Hepatocyte (in vitro differentiated cells): ENCODE measurements at regions not wholly inside any gene's neighbourhood (a gene's known extent, or its start where the extent isn't known, plus 50 kb on each side); places are given as distances from the start of the nearest gene placed in this dataset.

Source experiments
- DNase-seq: peaks from one replicate; pipeline ENCODE4 v3.0.0-alpha.2; 2016; ENCODE audit warnings: low spot score
- H2AFZ ChIP-seq: fragments of 200-600 bp; sonication (generic); 2 replicates; pipeline ENCODE4 v1.6.0; 2016; ENCODE audit warnings: antibody characterized with exemption, mild to moderate bottlenecking
- H3K27ac ChIP-seq: fragments of 200-600 bp; sonication (generic); 2 replicates; pipeline ENCODE4 v1.5.1; 2016; ENCODE audit warnings: mild to moderate bottlenecking
- H3K27me3 ChIP-seq: fragments of 200-600 bp; sonication (generic); 2 replicates; pipeline ENCODE4 v1.6.1; 2016
- H3K36me3 ChIP-seq: fragments of 200-600 bp; sonication (generic); replicated peaks from 2 replicates; pipeline ENCODE4 v1.5.1; 2016; ENCODE audit warnings: low read depth; ENCODE audit not compliant: insufficient read depth
- H3K4me1 ChIP-seq: fragments of 200-600 bp; sonication (generic); 2 replicates; pipeline ENCODE4 v1.5.1; 2016; ENCODE audit warnings: mild to moderate bottlenecking, moderate library complexity; ENCODE audit not compliant: insufficient read depth
- H3K4me2 ChIP-seq: fragments of 200-600 bp; sonication (generic); 2 replicates; pipeline ENCODE4 v1.6.0; 2016
- H3K4me3 ChIP-seq: fragments of 200-600 bp; sonication (generic); 2 replicates; pipeline ENCODE4 v1.5.1; 2016; ENCODE audit warnings: mild to moderate bottlenecking
- H3K79me2 ChIP-seq: fragments of 200-600 bp; sonication (generic); 2 replicates; pipeline ENCODE4 v1.6.0; 2017; ENCODE audit warnings: mild to moderate bottlenecking
- H3K9me2 ChIP-seq: fragments of 200-600 bp; sonication (generic); replicated peaks from 2 replicates; pipeline ENCODE4 v1.6.0; 2017; ENCODE audit warnings: mild to moderate bottlenecking; ENCODE audit not compliant: insufficient read depth
- H3K9me3 ChIP-seq: fragments of 200-600 bp; sonication (generic); 2 replicates; pipeline ENCODE4 v1.5.1; 2016; ENCODE audit warnings: low read depth, mild to moderate bottlenecking
- H4K20me1 ChIP-seq: fragments of 200-600 bp; sonication (generic); 2 replicates; pipeline ENCODE4 v1.6.0; 2016; ENCODE audit warnings: mild to moderate bottlenecking; ENCODE audit not compliant: insufficient read depth, poor library complexity, severe bottlenecking
- CTCF ChIP-seq: fragments of 200-600 bp; sonication (generic); IDR thresholded peaks from 2 replicates; pipeline ENCODE4 v1.5.1; 2016; ENCODE audit warnings: antibody characterized with exemption, mild to moderate bottlenecking; ENCODE audit not compliant: poor library complexity
- EZH2 ChIP-seq: fragments of 200-600 bp; sonication (generic); IDR thresholded peaks from 2 replicates; pipeline ENCODE4 v1.6.1; 2016; ENCODE audit warnings: antibody characterized with exemption, mild to moderate bottlenecking, borderline replicate concordance
- EZH2phosphoT487 ChIP-seq: fragments of 200-600 bp; sonication (generic); IDR thresholded peaks from one replicate; pipeline ENCODE4 v1.6.1; 2018; ENCODE audit warnings: antibody characterized with exemption, mild to moderate bottlenecking, low read depth, moderate library complexity; ENCODE audit not compliant: unreplicated experiment, severe bottlenecking
- WGBS: methylation state at CpG from one replicate; pipeline ENCODE4 v1.1.6; 2016; ENCODE audit warnings: low lambda C conversion rate; ENCODE audit errors: missing lambda C conversion rate; 5-methylcytosine and 5-hydroxymethylcytosine counted together

DNA sequence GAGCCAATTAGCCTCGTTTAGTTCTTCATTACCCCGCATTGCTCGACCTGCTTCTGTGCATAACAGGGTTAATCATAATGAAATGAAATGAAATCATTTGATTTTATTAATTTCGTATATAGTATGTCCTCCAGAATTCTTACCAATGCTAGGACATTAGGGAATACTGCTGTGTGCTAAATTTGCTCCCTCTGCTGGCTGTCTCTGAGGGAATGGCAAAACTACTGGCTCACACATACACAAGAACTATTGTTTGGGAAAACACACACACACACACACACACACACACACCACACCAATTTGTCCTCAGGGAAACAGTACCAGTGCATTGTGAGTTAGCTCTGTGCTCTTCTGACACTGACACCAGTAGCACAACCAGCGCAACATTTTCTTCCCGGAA lies 273.3 kb upstream of the TCF4 start:
- Histone ChIP-seq H3K4me2 (no peak overlapping the region), H3K4me3 (no peak overlapping the region), H3K27ac (no peak overlapping the region), H3K27me3 (no peaks in the 10 kb centered on the region), H3K9me2 (no peaks in the 10 kb centered on the region), H3K9me3 (no peaks in the 10 kb centered on the region), H4K20me1 (no peaks in the 10 kb centered on the region), H3K4me1 (peaks cover 3% of the 10 kb centered on the region), H2AFZ (no peak overlapping the region), H3K36me3 (no peaks in the 10 kb centered on the region), H3K79me2 (no peaks in the 10 kb centered on the region)
- DNase-seq = peak; percentile 15
- no peak for TF ChIP-seq EZH2
- TF ChIP-seq CTCF = peak; percentile 51
- 74% methylated on average over 6 of the region's 6 CpGs for WGBS

DNA sequence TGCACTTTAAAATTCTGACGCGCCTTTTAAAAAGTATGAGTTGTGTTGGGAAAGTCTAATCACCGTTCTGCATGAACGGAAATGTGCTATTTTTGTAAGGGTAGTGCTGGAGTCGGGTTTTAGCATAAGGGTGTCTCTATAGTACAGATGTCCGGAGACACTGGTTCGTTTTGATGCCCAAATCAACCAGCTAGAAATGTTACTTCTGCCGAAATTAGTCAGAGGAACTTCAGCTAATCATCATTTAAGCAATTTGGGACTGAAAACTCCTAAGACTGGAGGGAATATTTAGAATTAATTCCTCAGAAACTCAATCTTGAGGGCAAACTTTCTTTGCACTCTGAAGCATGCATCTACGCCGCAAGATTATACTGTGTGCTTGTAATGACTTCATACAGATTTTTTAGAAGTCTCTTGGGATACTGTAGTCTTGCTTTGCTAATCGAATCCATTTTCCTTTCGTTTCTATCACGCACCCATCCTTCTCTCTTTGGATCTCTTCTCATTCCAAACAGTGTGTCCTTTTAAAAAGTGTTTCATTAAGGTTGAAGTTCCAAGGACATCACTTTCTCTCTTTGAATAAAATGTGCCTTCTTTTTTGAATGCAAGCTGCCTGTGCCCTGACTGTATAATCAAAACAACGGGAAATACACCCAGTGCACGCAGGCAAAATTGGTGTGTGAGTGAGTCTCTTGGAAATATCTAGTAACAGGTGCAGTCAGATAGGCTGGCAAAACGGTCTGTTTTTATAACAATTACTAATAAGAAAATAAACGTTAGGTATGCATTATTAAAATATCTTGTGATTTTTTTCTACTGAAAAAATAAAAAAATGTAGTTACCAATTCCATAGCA lies 270.9 kb upstream of the TCF4 start:
- Histone ChIP-seq H3K27me3 (no peaks in the 10 kb centered on the region), H3K27ac (no peak overlapping the region), H2AFZ (no peak overlapping the region), H3K4me2 (no peak overlapping the region), H3K4me3 (no peak overlapping the region), H4K20me1 (no peaks in the 10 kb centered on the region), H3K79me2 (no peaks in the 10 kb centered on the region), H3K9me3 (no peaks in the 10 kb centered on the region), H3K9me2 (no peaks in the 10 kb centered on the region), H3K36me3 (no peaks in the 10 kb centered on the region), H3K4me1 (peaks cover 9% of the 10 kb centered on the region)
- TF ChIP-seq EZH2phosphoT487 = no peak
- no peak for TF ChIP-seq EZH2
- no peak for TF ChIP-seq CTCF
- DNase-seq = no peak
- WGBS = 77% methylated on average over 17 of the region's 17 CpGs

DNA sequence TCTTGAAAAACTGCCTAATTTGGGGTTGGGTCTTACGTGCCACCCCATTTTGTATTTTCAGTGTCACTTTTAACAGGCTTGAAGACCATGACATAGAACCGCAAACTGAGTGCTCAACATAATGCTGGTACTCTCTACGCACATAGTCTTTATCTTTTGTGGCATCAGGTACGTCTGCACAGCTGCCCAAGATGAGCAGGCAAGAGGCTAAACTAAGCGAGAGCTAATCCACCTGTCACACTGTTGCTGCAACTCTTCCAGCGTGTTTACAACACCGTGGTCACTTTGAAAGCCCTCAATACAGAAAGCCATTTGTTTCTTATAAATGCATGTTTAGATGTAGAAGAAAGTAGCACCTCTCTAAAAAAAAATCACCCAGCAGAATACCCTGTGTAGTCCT lies 270.0 kb upstream of the TCF4 start:
- Histone ChIP-seq H3K79me2 (no peaks in the 10 kb centered on the region), H3K36me3 (no peaks in the 10 kb centered on the region), H3K9me3 (no peaks in the 10 kb centered on the region), H3K4me3 (no peak overlapping the region), H2AFZ (no peak overlapping the region), H3K9me2 (no peaks in the 10 kb centered on the region), H3K27me3 (no peaks in the 10 kb centered on the region), H3K4me1 (peaks cover 9% of the 10 kb centered on the region), H3K27ac (no peak overlapping the region), H3K4me2 (no peak overlapping the region), H4K20me1 (no peaks in the 10 kb centered on the region)
- WGBS = 56% methylated on average over 7 of the region's 7 CpGs
- no peak for DNase-seq
- TF ChIP-seq EZH2phosphoT487 = no peak
- TF ChIP-seq EZH2 = no peak
- no peak for TF ChIP-seq CTCF
